Right atrium auricular region (tissue), 2 donors: ENCODE measurements at regions not wholly inside any gene's neighbourhood (a gene's known extent, or its start where the extent isn't known, plus 50 kb on each side); places are given as distances from the start of the nearest gene placed in this dataset.

Experiments
- DNase-seq: peaks from one replicate; pipeline ENCODE4 v3.0.0-alpha.2; 2019; ENCODE audit warnings: low spot score
- H3K27ac ChIP-seq, 2 donors: fragments of 200-600 bp; sonication (generic); 1 replicate in 1 of 2; 2 replicates in 1 of 2; pipeline ENCODE4 v1.5.1; 2016 to 2019
- H3K27me3 ChIP-seq, 2 donors: fragments of 200-600 bp; sonication (generic); one replicate each; pipeline versions ENCODE4 v1.5.1 to v1.6.0; 2017 to 2019
- H3K36me3 ChIP-seq: fragments of 200-600 bp; sonication (generic); one replicate; pipeline ENCODE4 v1.5.1; 2016
- H3K4me1 ChIP-seq, 2 donors: fragments of 200-600 bp; sonication (generic); one replicate each; pipeline versions ENCODE4 v1.5.1 to v1.6.0; 2017 to 2019
- H3K4me3 ChIP-seq, 2 donors: fragments of 200-600 bp; sonication (generic); 1 replicate in 1 of 2; 2 replicates in 1 of 2; pipeline ENCODE4 v1.5.1; 2017 to 2019; ENCODE audit warnings: mild to moderate bottlenecking in 1 of 2, moderate library complexity in 1 of 2
- H3K9me3 ChIP-seq, 2 donors: fragments of 200-600 bp; sonication (generic); one replicate each; pipeline ENCODE4 v1.5.1; 2019
- CTCF ChIP-seq, 2 donors: fragments of 200-600 bp; sonication (generic); IDR thresholded peaks; one replicate each; pipeline ENCODE4 v1.5.1; 2019; ENCODE audit warnings: antibody characterized with exemption in 2 of 2

- H3K36me3 ChIP-seq = no peaks in the 10 kb centered on the region
- no peaks in the 10 kb centered on the region for H3K4me1 ChIP-seq
- no peaks in the 10 kb centered on the region for H3K27me3 ChIP-seq
- no peaks in the 10 kb centered on the region for H3K9me3 ChIP-seq
- DNase-seq = no peak
- no peak overlapping the region for H3K27ac ChIP-seq
- TF ChIP-seq CTCF (IDR thresholded peaks at IDR 0.05) = no peak
- no peak overlapping the region for H3K4me3 ChIP-seq
Observed at GRCh38 chr2:199696048-199696447, 154.9 kb downstream of the FTCDNL1 start.

- no peak for TF ChIP-seq CTCF (IDR thresholded peaks at IDR 0.05)
- no peak for DNase-seq
- Histone ChIP-seq H3K4me1 (no peaks in the 10 kb centered on the region), H3K9me3 (no peaks in the 10 kb centered on the region), H3K27me3 (no peaks in the 10 kb centered on the region), H3K27ac (no peak overlapping the region), H3K4me3 (no peak overlapping the region), H3K36me3 (no peaks in the 10 kb centered on the region)
Observed at GRCh38 chr2:199693861-199694260, 157.1 kb downstream of the FTCDNL1 start.

- H3K4me1 ChIP-seq = no peaks in the 10 kb centered on the region
- H3K27me3 ChIP-seq = no peaks in the 10 kb centered on the region
- no peaks in the 10 kb centered on the region for H3K36me3 ChIP-seq
- TF ChIP-seq CTCF (IDR thresholded peaks at IDR 0.05) = no peak
- no peak overlapping the region for H3K27ac ChIP-seq
- no peaks in the 10 kb centered on the region for H3K9me3 ChIP-seq
- no peak for DNase-seq
- no peak overlapping the region for H3K4me3 ChIP-seq
Observed at GRCh38 chr2:199692489-199692888, 158.5 kb downstream of the FTCDNL1 start.

GRCh38 chr2:199690225-199690624, 160.8 kb downstream of the FTCDNL1 start:
- DNase-seq = no peak
- H3K4me1 ChIP-seq = no peaks in the 10 kb centered on the region
- no peaks in the 10 kb centered on the region for H3K9me3 ChIP-seq
- no peak for TF ChIP-seq CTCF (IDR thresholded peaks at IDR 0.05)
- no peak overlapping the region for H3K4me3 ChIP-seq
- H3K27me3 ChIP-seq = no peaks in the 10 kb centered on the region
- no peak overlapping the region for H3K27ac ChIP-seq
- H3K36me3 ChIP-seq = no peaks in the 10 kb centered on the region

- no peak overlapping the region for H3K27ac ChIP-seq
- TF ChIP-seq CTCF (IDR thresholded peaks at IDR 0.05) = no peak
- H3K27me3 ChIP-seq = no peaks in the 10 kb centered on the region
- H3K36me3 ChIP-seq = no peaks in the 10 kb centered on the region
- H3K4me3 ChIP-seq = no peak overlapping the region
- no peak for DNase-seq
- H3K9me3 ChIP-seq = no peaks in the 10 kb centered on the region
- H3K4me1 ChIP-seq = no peaks in the 10 kb centered on the region
Observed at GRCh38 chr2:199685669-199686068, 165.3 kb downstream of the FTCDNL1 start.

GRCh38 chr2:199684832-199685231, 166.2 kb downstream of the FTCDNL1 start:
- H3K9me3 ChIP-seq = no peaks in the 10 kb centered on the region
- H3K4me3 ChIP-seq = no peak overlapping the region
- no peak for DNase-seq
- no peaks in the 10 kb centered on the region for H3K4me1 ChIP-seq
- no peak for TF ChIP-seq CTCF (IDR thresholded peaks at IDR 0.05)
- H3K27ac ChIP-seq = no peak overlapping the region
- H3K36me3 ChIP-seq = no peaks in the 10 kb centered on the region
- H3K27me3 ChIP-seq = no peaks in the 10 kb centered on the region
